ENCODE measurements at regions not wholly inside any gene's neighbourhood (a gene's known extent, or its start where the extent isn't known, plus 50 kb on each side); places are given as distances from the start of the nearest gene placed in this dataset.

DNA sequence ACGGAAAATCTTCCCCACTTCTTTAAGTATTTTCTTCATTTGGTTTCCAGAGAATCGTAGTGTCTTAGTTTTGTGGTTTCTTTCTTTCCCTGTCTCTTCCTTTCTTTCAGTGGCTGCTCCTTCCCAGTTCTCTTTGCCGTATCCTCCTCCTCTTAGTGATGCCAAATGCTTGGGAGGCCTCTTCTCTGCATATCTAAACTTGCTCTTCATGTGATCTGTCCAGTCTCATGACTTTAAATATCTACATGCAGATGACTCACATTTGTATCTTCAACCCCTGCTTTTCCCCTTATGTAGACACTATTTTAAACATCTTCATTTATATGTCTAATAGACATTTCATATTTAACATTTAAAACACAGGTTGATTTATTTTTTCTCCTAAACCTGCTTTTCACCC is 149.2 kb downstream of the PTCSC3 start:
- Histone ChIP-seq H3K36me3 (ENCODE audit: low read depth) (no peaks in the 10 kb centered on the region), H3K9me3 (ENCODE audit: severe bottlenecking) (no peaks in the 10 kb centered on the region), H3K27me3 (ENCODE audit: insufficient read depth, poor library complexity, severe bottlenecking) (peaks cover 12% of the 10 kb centered on the region), H3K27ac (ENCODE audit: poor library complexity, severe bottlenecking) (no peak overlapping the region), H3K4me1 (ENCODE audit: insufficient read depth, poor library complexity, severe bottlenecking) (no peaks in the 10 kb centered on the region), H3K4me3 (ENCODE audit: severe bottlenecking) (no peak overlapping the region)
- TF ChIP-seq, protein P1, sequence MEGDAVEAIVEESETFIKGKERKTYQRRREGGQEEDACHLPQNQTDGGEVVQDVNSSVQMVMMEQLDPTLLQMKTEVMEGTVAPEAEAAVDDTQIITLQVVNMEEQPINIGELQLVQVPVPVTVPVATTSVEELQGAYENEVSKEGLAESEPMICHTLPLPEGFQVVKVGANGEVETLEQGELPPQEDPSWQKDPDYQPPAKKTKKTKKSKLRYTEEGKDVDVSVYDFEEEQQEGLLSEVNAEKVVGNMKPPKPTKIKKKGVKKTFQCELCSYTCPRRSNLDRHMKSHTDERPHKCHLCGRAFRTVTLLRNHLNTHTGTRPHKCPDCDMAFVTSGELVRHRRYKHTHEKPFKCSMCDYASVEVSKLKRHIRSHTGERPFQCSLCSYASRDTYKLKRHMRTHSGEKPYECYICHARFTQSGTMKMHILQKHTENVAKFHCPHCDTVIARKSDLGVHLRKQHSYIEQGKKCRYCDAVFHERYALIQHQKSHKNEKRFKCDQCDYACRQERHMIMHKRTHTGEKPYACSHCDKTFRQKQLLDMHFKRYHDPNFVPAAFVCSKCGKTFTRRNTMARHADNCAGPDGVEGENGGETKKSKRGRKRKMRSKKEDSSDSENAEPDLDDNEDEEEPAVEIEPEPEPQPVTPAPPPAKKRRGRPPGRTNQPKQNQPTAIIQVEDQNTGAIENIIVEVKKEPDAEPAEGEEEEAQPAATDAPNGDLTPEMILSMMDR (IDR thresholded peaks at IDR 0.05; ENCODE audit: poor library complexity, severe bottlenecking), result no peak
- no peak for DNase-seq (ENCODE audit: low spot score)
- ATAC-seq (ENCODE audit: low read depth), result no peak

DNA sequence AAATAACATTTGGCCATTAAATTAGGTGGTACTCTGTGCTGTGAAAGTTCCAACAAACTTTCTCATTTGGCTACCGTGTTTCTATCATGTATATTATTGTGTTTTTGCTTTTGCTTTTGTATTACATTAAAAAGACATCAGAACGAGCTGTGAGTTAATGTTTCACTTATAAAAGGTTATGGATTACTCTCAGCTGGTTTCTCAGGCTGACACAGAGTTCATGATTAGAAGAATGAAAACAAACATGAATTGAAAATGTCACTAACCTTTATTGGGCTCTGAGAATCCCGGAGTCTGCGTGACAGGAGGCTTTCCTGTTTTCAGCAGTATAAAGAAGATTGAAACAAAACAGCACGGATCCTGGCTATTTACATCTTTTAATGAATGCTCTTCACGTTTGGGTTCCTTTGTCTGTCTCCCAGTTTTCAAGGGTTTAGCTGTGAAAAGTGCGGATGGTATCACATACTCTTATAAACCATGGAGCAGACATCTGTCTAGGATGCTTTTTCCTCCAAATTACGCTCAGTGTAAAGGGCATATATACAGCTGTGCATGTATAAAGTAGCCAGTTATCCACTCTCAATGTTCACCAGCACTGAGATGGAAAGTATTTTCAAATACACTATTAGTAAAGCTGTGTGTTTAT is 153.6 kb downstream of the PTCSC3 start:
- no peak overlapping the region for H3K27ac ChIP-seq (ENCODE audit: poor library complexity, severe bottlenecking)
- no peak overlapping the region for H3K4me3 ChIP-seq (ENCODE audit: severe bottlenecking)
- ATAC-seq (ENCODE audit: low read depth), result peak; percentile 12; the same call in 1 of the 3 replicates

DNA sequence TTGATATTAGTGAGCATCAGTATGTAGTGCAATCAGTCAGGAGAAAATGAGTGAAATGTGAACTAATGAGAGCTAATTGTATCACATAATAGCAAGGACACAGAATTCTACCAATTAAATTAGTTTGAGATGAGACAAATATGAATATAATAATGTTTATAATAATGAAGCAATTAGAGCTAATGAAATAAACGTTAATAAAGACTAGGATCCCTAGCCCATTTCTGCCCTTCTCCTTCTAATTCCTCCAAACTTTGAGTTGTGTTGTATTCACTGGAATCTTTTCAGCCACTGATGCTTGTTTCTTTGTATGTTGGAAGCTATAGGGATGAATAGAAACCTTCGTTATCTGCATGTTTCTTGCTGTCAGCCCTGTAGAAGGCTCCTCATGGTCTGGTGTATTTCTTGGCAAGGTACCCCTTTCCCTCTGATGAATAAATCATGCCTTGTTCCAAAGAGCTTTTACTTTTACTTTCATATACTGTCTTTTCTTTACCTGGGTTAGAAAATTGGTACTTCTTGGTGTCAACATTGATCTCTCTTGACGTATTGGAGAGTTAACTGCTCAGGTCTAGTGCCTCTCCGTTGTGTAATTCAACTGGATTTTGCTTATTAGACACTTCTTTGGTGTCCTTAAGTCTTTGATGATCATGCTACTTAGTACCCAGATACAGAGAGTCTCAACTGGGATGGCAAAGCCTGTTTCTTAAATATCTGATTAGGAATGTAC is 154.8 kb downstream of the PTCSC3 start:
- no peak for DNase-seq (ENCODE audit: low spot score)
- ATAC-seq (ENCODE audit: low read depth), result no peak
- H3K27me3 ChIP-seq (ENCODE audit: insufficient read depth, poor library complexity, severe bottlenecking), result peaks cover 12% of the 10 kb centered on the region
- no peaks in the 10 kb centered on the region for H3K36me3 ChIP-seq (ENCODE audit: low read depth)
- TF ChIP-seq, protein P1 (IDR thresholded peaks at IDR 0.05; ENCODE audit: poor library complexity, severe bottlenecking), result no peak
- no peaks in the 10 kb centered on the region for H3K4me1 ChIP-seq (ENCODE audit: insufficient read depth, poor library complexity, severe bottlenecking)
- no peak overlapping the region for H3K27ac ChIP-seq (ENCODE audit: poor library complexity, severe bottlenecking)
- H3K9me3 ChIP-seq (ENCODE audit: severe bottlenecking), result no peaks in the 10 kb centered on the region
- H3K4me3 ChIP-seq (ENCODE audit: severe bottlenecking), result no peak overlapping the region

More for the DNA sequence above, 153.6 kb downstream of the PTCSC3 start:
- Histone ChIP-seq H3K36me3 (ENCODE audit: low read depth) (no peaks in the 10 kb centered on the region), H3K27me3 (ENCODE audit: insufficient read depth, poor library complexity, severe bottlenecking) (peaks cover 12% of the 10 kb centered on the region), H3K4me1 (ENCODE audit: insufficient read depth, poor library complexity, severe bottlenecking) (no peaks in the 10 kb centered on the region), H3K9me3 (ENCODE audit: severe bottlenecking) (no peaks in the 10 kb centered on the region)
- no peak for DNase-seq (ENCODE audit: low spot score)
- TF ChIP-seq, protein P1 (IDR thresholded peaks at IDR 0.05; ENCODE audit: poor library complexity, severe bottlenecking), result no peak

DNA sequence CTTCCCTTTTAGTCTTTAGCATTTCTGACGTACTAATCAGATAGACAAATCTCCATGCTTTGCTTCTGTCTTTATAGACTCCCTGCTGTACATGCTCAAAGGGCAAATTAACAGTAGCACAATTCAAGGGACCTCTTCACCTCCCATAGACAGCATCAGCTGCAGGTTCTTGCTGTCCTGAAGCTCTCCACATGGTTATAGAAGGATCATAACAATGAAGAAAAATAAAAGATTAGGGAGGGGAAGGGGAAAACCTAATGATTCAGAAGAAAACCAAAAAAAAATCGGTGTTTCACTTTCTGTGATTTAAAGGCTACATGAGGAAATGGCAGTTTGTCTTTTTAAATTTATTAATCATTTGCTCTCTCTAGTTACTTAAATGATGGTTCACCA is 155.5 kb downstream of the PTCSC3 start:
- no peak for ATAC-seq (ENCODE audit: low read depth)
- Histone ChIP-seq H3K27ac (ENCODE audit: poor library complexity, severe bottlenecking) (no peak overlapping the region), H3K4me3 (ENCODE audit: severe bottlenecking) (no peak overlapping the region), H3K4me1 (ENCODE audit: insufficient read depth, poor library complexity, severe bottlenecking) (no peaks in the 10 kb centered on the region), H3K36me3 (ENCODE audit: low read depth) (no peaks in the 10 kb centered on the region), H3K27me3 (ENCODE audit: insufficient read depth, poor library complexity, severe bottlenecking) (peaks cover 12% of the 10 kb centered on the region), H3K9me3 (ENCODE audit: severe bottlenecking) (no peaks in the 10 kb centered on the region)
- TF ChIP-seq, protein P1 (IDR thresholded peaks at IDR 0.05; ENCODE audit: poor library complexity, severe bottlenecking), result no peak
- DNase-seq (ENCODE audit: low spot score), result no peak
